ENCODE measurements at regions not wholly inside any gene's neighbourhood (a gene's known extent, or its start where the extent isn't known, plus 50 kb on each side); places are given as distances from the start of the nearest gene placed in this dataset.

- no peak for DNase-seq (ENCODE audit: low read depth, low spot score)
Observed at GRCh38 chr22:48588151-48588877, 1239.4 kb downstream of the BRD1 start.

GRCh38 chr22:48587236-48587865 lies 1240.3 kb downstream of the BRD1 start:
- no peak for DNase-seq (ENCODE audit: low read depth, low spot score)

- no peak for DNase-seq (ENCODE audit: low read depth, low spot score)
Observed at GRCh38 chr22:48586799-48587185, 1240.9 kb downstream of the BRD1 start.

- no peak for DNase-seq (ENCODE audit: low read depth, low spot score)
Observed at GRCh38 chr22:48585916-48586798, 1241.5 kb downstream of the BRD1 start.

- no peak for DNase-seq (ENCODE audit: low read depth, low spot score)
Observed at GRCh38 chr22:48584170-48584569, 1243.5 kb downstream of the BRD1 start.

GRCh38 chr22:48581796-48582469 lies 1245.7 kb downstream of the BRD1 start:
- no peak for DNase-seq (ENCODE audit: low read depth, low spot score)

- DNase-seq (ENCODE audit: low read depth, low spot score) = no peak
Observed at GRCh38 chr22:48581205-48581766, 1246.4 kb downstream of the BRD1 start.

- no peak for DNase-seq (ENCODE audit: low read depth, low spot score)
Observed at GRCh38 chr22:48580481-48580970, 1247.1 kb downstream of the BRD1 start.

GRCh38 chr22:48579928-48580309 lies 1247.8 kb downstream of the BRD1 start:
- DNase-seq (ENCODE audit: low read depth, low spot score) = no peak

GRCh38 chr22:48579043-48579927 lies 1248.4 kb downstream of the BRD1 start:
- DNase-seq (ENCODE audit: low read depth, low spot score) = no peak

GRCh38 chr22:48578138-48579042 lies 1249.3 kb downstream of the BRD1 start:
- no peak for DNase-seq (ENCODE audit: low read depth, low spot score)

GRCh38 chr22:48577691-48578090 lies 1250.0 kb downstream of the BRD1 start:
- no peak for DNase-seq (ENCODE audit: low read depth, low spot score)

- DNase-seq (ENCODE audit: low read depth, low spot score) = no peak
Observed at GRCh38 chr22:48577014-48577690, 1250.5 kb downstream of the BRD1 start.

- DNase-seq (ENCODE audit: low read depth, low spot score) = no peak
Observed at GRCh38 chr22:48576333-48577013, 1251.2 kb downstream of the BRD1 start.

- DNase-seq (ENCODE audit: low read depth, low spot score) = no peak
Observed at GRCh38 chr22:48575618-48576332, 1251.9 kb downstream of the BRD1 start.

- no peak for DNase-seq (ENCODE audit: low read depth, low spot score)
Observed at GRCh38 chr22:48574776-48575617, 1252.7 kb downstream of the BRD1 start.

GRCh38 chr22:48573766-48574165 lies 1253.9 kb downstream of the BRD1 start:
- no peak for DNase-seq (ENCODE audit: low read depth, low spot score)
